ENCODE measurements at regions not wholly inside any gene's neighbourhood (a gene's known extent, or its start where the extent isn't known, plus 50 kb on each side); places are given as distances from the start of the nearest gene placed in this dataset.

- Mint-ChIP-seq H3K9me3 (ENCODE audit: low read depth) (peaks cover 8% of the 10 kb centered on the region), H3K36me3 (ENCODE audit: low read depth) (peaks cover 9% of the 10 kb centered on the region), H3K4me3 (ENCODE audit: unreplicated experiment) (no peak overlapping the region), H3K27me3 (ENCODE audit: low read depth) (peaks cover 12% of the 10 kb centered on the region), H3K27ac (ENCODE audit: unreplicated experiment) (no peak overlapping the region), H3K4me1 (ENCODE audit: low read depth) (no peaks in the 10 kb centered on the region)
- TF ChIP-seq CTCF (IDR thresholded peaks at IDR 0.05) = no peak
- no peak for DNase-seq (ENCODE audit: low spot score)
Observed at GRCh38 chr2:236417150-236417549, 152.5 kb upstream of the ACKR3 start.

DNA sequence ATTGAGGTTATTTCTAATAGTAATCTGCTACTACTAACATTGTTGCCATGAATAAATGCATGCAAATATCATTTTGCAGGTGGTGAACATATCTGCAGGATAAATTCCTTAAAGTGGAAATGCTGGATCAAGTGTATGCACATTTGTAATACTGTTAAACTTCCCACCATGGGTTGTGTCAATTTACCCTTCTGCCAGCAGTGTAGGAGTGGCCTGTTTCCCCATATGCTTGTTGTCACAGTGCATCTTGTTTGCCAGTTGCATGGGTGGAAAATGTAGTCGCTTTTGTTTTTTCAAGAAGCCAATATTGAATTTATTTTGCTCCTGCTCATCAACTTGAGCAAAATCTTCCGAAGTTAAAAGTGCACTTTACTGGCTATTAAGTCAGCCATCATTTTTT, 139.0 kb upstream of the ACKR3 start:
- Mint-ChIP-seq H3K4me3 (ENCODE audit: unreplicated experiment) (no peak overlapping the region), H3K9me3 (ENCODE audit: low read depth) (peaks cover 16% of the 10 kb centered on the region), H3K4me1 (ENCODE audit: low read depth) (no peaks in the 10 kb centered on the region), H3K36me3 (ENCODE audit: low read depth) (peaks cover 9% of the 10 kb centered on the region), H3K27ac (ENCODE audit: unreplicated experiment) (no peak overlapping the region), H3K27me3 (ENCODE audit: low read depth) (peaks cover 37% of the 10 kb centered on the region)
- no peak for TF ChIP-seq CTCF (IDR thresholded peaks at IDR 0.05)
- no peak for DNase-seq (ENCODE audit: low spot score)

- Mint-ChIP-seq H3K27me3 (ENCODE audit: low read depth) (peaks cover 11% of the 10 kb centered on the region), H3K27ac (ENCODE audit: unreplicated experiment) (no peak overlapping the region), H3K4me1 (ENCODE audit: low read depth) (no peaks in the 10 kb centered on the region), H3K9me3 (ENCODE audit: low read depth) (no peaks in the 10 kb centered on the region), H3K36me3 (ENCODE audit: low read depth) (peaks cover 1% of the 10 kb centered on the region), H3K4me3 (ENCODE audit: unreplicated experiment) (no peak overlapping the region)
- DNase-seq (ENCODE audit: low spot score) = no peak
- no peak for TF ChIP-seq CTCF (IDR thresholded peaks at IDR 0.05)
Observed at GRCh38 chr2:236434593-236434992, 135.0 kb upstream of the ACKR3 start.

- Mint-ChIP-seq H3K4me1 (ENCODE audit: low read depth) (peaks cover 5% of the 10 kb centered on the region), H3K4me3 (ENCODE audit: unreplicated experiment) (no peak overlapping the region), H3K36me3 (ENCODE audit: low read depth) (peaks cover 8% of the 10 kb centered on the region), H3K27me3 (ENCODE audit: low read depth) (peaks cover 8% of the 10 kb centered on the region), H3K27ac (ENCODE audit: unreplicated experiment) (no peak overlapping the region), H3K9me3 (ENCODE audit: low read depth) (peaks cover 12% of the 10 kb centered on the region)
- no peak for TF ChIP-seq CTCF (IDR thresholded peaks at IDR 0.05)
- DNase-seq (ENCODE audit: low spot score) = no peak
Observed at GRCh38 chr2:236440110-236440881, 129.3 kb upstream of the ACKR3 start.

DNA sequence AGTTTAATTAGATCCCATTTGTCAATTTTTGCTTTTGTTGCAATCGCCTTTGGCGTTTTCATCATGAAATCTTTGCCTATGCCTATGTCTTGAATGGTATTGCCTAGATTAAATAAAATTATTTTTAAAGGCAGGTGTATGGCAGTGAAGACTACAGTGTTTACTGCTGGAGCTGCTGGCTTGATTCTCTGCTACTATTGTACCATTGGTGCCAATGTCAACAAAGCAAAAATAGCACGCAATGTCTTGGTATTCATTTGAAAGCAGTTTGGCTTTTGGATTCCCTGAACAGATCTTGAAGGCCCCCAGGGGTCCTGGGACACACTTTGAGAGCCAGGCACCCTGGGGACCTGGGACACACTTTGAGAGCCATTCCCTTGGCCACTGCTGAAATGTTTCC, 125.4 kb upstream of the ACKR3 start:
- peaks cover 8% of the 10 kb centered on the region for H3K36me3 Mint-ChIP-seq (ENCODE audit: low read depth)
- H3K27ac Mint-ChIP-seq (ENCODE audit: unreplicated experiment) = no peak overlapping the region
- H3K9me3 Mint-ChIP-seq (ENCODE audit: low read depth) = peaks cover 12% of the 10 kb centered on the region
- peaks cover 5% of the 10 kb centered on the region for H3K4me1 Mint-ChIP-seq (ENCODE audit: low read depth)
- TF ChIP-seq CTCF (IDR thresholded peaks at IDR 0.05) = no peak
- DNase-seq (ENCODE audit: low spot score) = no peak
- no peak overlapping the region for H3K4me3 Mint-ChIP-seq (ENCODE audit: unreplicated experiment)
- H3K27me3 Mint-ChIP-seq (ENCODE audit: low read depth) = peaks cover 7% of the 10 kb centered on the region
